ENCODE measurements at regions not wholly inside any gene's neighbourhood (a gene's known extent, or its start where the extent isn't known, plus 50 kb on each side); places are given as distances from the start of the nearest gene placed in this dataset.

- no peak for TF ChIP-seq GATA2 (IDR thresholded peaks at IDR 0.05; ENCODE audit: low read depth, low read length)
- TF ChIP-seq GATA3 (IDR thresholded peaks at IDR 0.05; ENCODE audit: low read depth, low read length): no peak
Measured at GRCh38 chr15:45854455-45855202, 219.8 kb downstream of the SQOR start.
